H9 (cell line): ENCODE measurements at regions not wholly inside any gene's neighbourhood (a gene's known extent, or its start where the extent isn't known, plus 50 kb on each side); places are given as distances from the start of the nearest gene placed in this dataset.

Source experiments
- DNase-seq: peaks from one replicate; pipeline ENCODE4 v3.0.0-alpha.2; 2017
- H2AFZ ChIP-seq: one replicate; pipeline ENCODE4 v1.6.1; 2013; ENCODE audit warnings: mild to moderate bottlenecking, low read length, control low read depth, moderate library complexity
- H2AK5ac ChIP-seq: 2 replicates; pipeline ENCODE4 v1.6.1; 2013; ENCODE audit warnings: low read length, control low read depth, mixed read lengths; ENCODE audit not compliant: insufficient read length
- H2BK120ac ChIP-seq: one replicate; pipeline ENCODE4 v1.6.1; 2013; ENCODE audit warnings: low read depth, mild to moderate bottlenecking, low read length, control low read depth, inconsistent platforms; ENCODE audit not compliant: poor library complexity, severe bottlenecking
- H2BK12ac ChIP-seq: 2 replicates; pipeline ENCODE4 v1.6.1; 2013; ENCODE audit warnings: low read length, control low read depth, mixed read lengths, low read depth; ENCODE audit not compliant: insufficient read length
- H2BK15ac ChIP-seq: 2 replicates; pipeline ENCODE4 v1.6.1; 2013; ENCODE audit warnings: low read depth, low read length, control low read depth
- H2BK20ac ChIP-seq: one replicate; pipeline ENCODE4 v1.6.1; 2013; ENCODE audit warnings: low read depth, mild to moderate bottlenecking, low read length, control low read depth, inconsistent platforms; ENCODE audit not compliant: poor library complexity, severe bottlenecking
- H2BK5ac ChIP-seq: 2 replicates; pipeline ENCODE4 v1.6.1; 2013; ENCODE audit warnings: low read length, control low read depth, mixed read lengths; ENCODE audit not compliant: insufficient read length
- H3K14ac ChIP-seq: 2 replicates; pipeline ENCODE4 v1.6.1; 2013; ENCODE audit warnings: low read length, control low read depth; ENCODE audit not compliant: insufficient read depth
- H3K18ac ChIP-seq: 2 replicates; pipeline ENCODE4 v1.6.1; 2013; ENCODE audit warnings: low read depth, mild to moderate bottlenecking, mixed read lengths, low read length, control low read depth; ENCODE audit not compliant: insufficient read length
- H3K23ac ChIP-seq: 2 replicates; pipeline ENCODE4 v1.6.1; 2013; ENCODE audit warnings: low read length, control low read depth, mixed read lengths, low read depth; ENCODE audit not compliant: insufficient read length
- H3K23me2 ChIP-seq: 2 replicates; pipeline ENCODE4 v1.6.1; 2013; ENCODE audit warnings: low read depth, mild to moderate bottlenecking, mixed read lengths, low read length, control low read depth; ENCODE audit not compliant: insufficient read length, poor library complexity, severe bottlenecking
- H3K27ac ChIP-seq: 2 replicates; pipeline ENCODE4 v1.5.1; 2013; ENCODE audit warnings: low read length, control low read depth, mixed read lengths, low read depth; ENCODE audit not compliant: insufficient read length
- H3K27me3 ChIP-seq: 2 replicates; pipeline ENCODE4 v1.6.1; 2013; ENCODE audit warnings: low read length, control low read depth, inconsistent platforms; ENCODE audit not compliant: insufficient read depth
- H3K4ac ChIP-seq: 2 replicates; pipeline ENCODE4 v1.6.1; 2013; ENCODE audit warnings: low read depth, mild to moderate bottlenecking, control low read depth, inconsistent platforms, low read length, moderate library complexity
- H3K4me1 ChIP-seq: 2 replicates; pipeline ENCODE4 v1.6.1; 2013; ENCODE audit warnings: low read length, control low read depth, inconsistent platforms; ENCODE audit not compliant: insufficient read depth
- H3K4me2 ChIP-seq: 2 replicates; pipeline ENCODE4 v1.6.1; 2013; ENCODE audit warnings: low read length, control low read depth, mixed read lengths; ENCODE audit not compliant: insufficient read length, insufficient read depth
- H3K56ac ChIP-seq: 2 replicates; pipeline ENCODE4 v1.6.1; 2013; ENCODE audit warnings: low read depth, mild to moderate bottlenecking, mixed read lengths, low read length, control low read depth; ENCODE audit not compliant: insufficient read length
- H3K79me1 ChIP-seq: 2 replicates; pipeline ENCODE4 v1.6.1; 2013; ENCODE audit warnings: low read depth, mild to moderate bottlenecking, moderate library complexity, low read length, control low read depth, inconsistent platforms; ENCODE audit not compliant: insufficient read depth, poor library complexity, severe bottlenecking
- H3K79me2 ChIP-seq: 2 replicates; pipeline ENCODE4 v1.6.1; 2013; ENCODE audit warnings: low read length, control low read depth, inconsistent platforms; ENCODE audit not compliant: insufficient read depth
- H3K9ac ChIP-seq: 2 replicates; pipeline ENCODE4 v1.6.1; 2013; ENCODE audit warnings: low read length, control low read depth, mixed read lengths; ENCODE audit not compliant: insufficient read length; ENCODE audit errors: extremely low read depth
- H3K9me3 ChIP-seq: one replicate; pipeline ENCODE4 v1.6.1; 2013; ENCODE audit warnings: low read depth, low read length, inconsistent platforms; ENCODE audit not compliant: control insufficient read depth
- H3T11ph ChIP-seq: one replicate; pipeline ENCODE4 v1.6.1; 2013; ENCODE audit warnings: mild to moderate bottlenecking, low read length, control low read depth, inconsistent platforms
- H4K20me1 ChIP-seq: one replicate; pipeline ENCODE4 v1.6.1; 2013; ENCODE audit not compliant: control insufficient read depth, insufficient read length, insufficient read depth
- H4K5ac ChIP-seq: 2 replicates; pipeline ENCODE4 v1.6.1; 2013; ENCODE audit warnings: low read depth, mild to moderate bottlenecking, mixed read lengths, low read length, control low read depth; ENCODE audit not compliant: insufficient read length
- H4K8ac ChIP-seq: replicated peaks from 2 replicates; pipeline ENCODE4 v1.6.1; 2013; ENCODE audit warnings: low read length, control low read depth, mixed read lengths, low read depth; ENCODE audit not compliant: insufficient read length
- H4K91ac ChIP-seq: 2 replicates; pipeline ENCODE4 v1.6.1; 2013; ENCODE audit warnings: low read depth, mild to moderate bottlenecking, moderate library complexity, mixed read lengths, low read length, control low read depth; ENCODE audit not compliant: insufficient read length
- H3K27ac Mint-ChIP-seq, 3 experiments: 2 replicates in 2 of 3; 3 replicates in 1 of 3; pipeline ENCODE4 v1.8.0; 2020 to 2021; ENCODE audit warnings: mixed read lengths in 3 of 3, mild to moderate bottlenecking in 1 of 3, moderate library complexity in 1 of 3
- H3K27me3 Mint-ChIP-seq: 2 replicates; pipeline ENCODE4 v1.8.0; 2021; ENCODE audit warnings: low read depth, mild to moderate bottlenecking, moderate library complexity, mixed read lengths
- H3K36me3 Mint-ChIP-seq, 3 experiments: 2 replicates in 2 of 3; 3 replicates in 1 of 3; pipeline ENCODE4 v1.8.0; 2020 to 2021; ENCODE audit warnings: low read depth in 3 of 3, mixed read lengths in 3 of 3; ENCODE audit not compliant: insufficient read depth in 1 of 3
- H3K4me1 Mint-ChIP-seq, 2 experiments: 2 replicates each; pipeline ENCODE4 v1.8.0; 2020; ENCODE audit warnings: mixed read lengths in 2 of 2
- H3K4me3 Mint-ChIP-seq, 2 experiments: 2 replicates in 1 of 2; 3 replicates in 1 of 2; pipeline ENCODE4 v1.8.0; 2020 to 2021; ENCODE audit warnings: mild to moderate bottlenecking in 2 of 2, mixed read lengths in 2 of 2, moderate library complexity in 1 of 2
- H3K9me3 Mint-ChIP-seq, 2 experiments: 2 replicates in 1 of 2; 3 replicates in 1 of 2; pipeline ENCODE4 v1.8.0; 2020; ENCODE audit warnings: mild to moderate bottlenecking in 2 of 2, mixed read lengths in 2 of 2, moderate library complexity in 1 of 2
- WGBS: extraction: QIAGEN DNeasy Blood & Tissue Kit; methylation state at CpG from one replicate; pipeline ENCODE4 v1.1.7; 2013; ENCODE audit warnings: missing lambda C conversion rate, low lambda C conversion rate, mixed read lengths; ENCODE audit not compliant: insufficient read length; ENCODE audit errors: extremely low coverage; 5-methylcytosine and 5-hydroxymethylcytosine counted together
- TF ChIP-seq, protein P1 (sequence below): fragments of 200-600 bp; sonication (generic); conservative IDR thresholded peaks from 3 replicates; pipeline ENCODE4 v1.8.0; 2021; ENCODE audit warnings: antibody characterized with exemption, mild to moderate bottlenecking

DNA sequence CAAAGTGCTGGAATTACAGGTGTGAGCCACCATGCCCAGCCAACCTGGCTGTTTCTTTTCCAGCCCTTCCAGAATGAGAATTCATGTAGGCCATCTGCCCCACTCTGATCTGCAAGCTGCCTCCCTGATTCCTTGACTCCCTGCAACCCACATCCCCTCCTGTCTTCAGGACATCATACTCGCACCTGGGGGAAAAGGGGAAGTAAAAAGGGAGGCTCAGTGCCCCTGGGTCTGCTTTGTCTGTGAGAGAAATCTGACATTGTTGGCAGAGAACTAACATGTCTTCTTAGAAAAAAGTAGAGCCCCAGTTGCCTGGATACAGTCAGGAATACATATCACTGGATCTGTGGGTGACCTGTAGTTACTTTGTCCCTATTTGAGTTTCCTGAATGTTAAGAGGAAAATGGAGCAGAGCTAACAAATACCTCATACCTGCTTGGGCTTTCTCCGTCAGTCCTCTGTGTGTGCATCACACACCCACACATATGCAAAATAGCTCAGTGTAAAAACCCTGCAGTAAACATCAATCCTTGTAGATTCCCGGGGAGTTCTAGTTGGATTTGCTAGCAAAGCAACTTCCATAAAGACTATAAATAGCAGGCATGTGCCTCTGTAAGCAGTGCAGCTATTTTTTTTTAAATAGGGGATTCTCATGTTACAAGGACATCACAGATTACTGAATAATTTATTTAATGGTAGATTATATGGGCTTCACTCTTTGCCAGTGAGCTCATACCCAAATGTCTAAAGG lies 62.9 kb downstream of the TEX35 start:
- H3K79me2 ChIP-seq = no peaks in the 10 kb centered on the region
- H2BK12ac ChIP-seq = no peak overlapping the region
- no peaks in the 10 kb centered on the region for H4K20me1 ChIP-seq
- H3K9ac ChIP-seq = no peak overlapping the region
- H3K4me1 Mint-ChIP-seq = peaks cover 40 to 51% of the 10 kb centered on the region in 2 experiments
- no peak overlapping the region for H4K8ac ChIP-seq
- H3K18ac ChIP-seq = peak overlapping the region; percentile 1
- peak overlapping the region in 1 of 2 experiments; percentile 65; a peak in 3 of 5 replicates for H3K4me3 Mint-ChIP-seq
- no peaks in the 10 kb centered on the region for H3K27me3 ChIP-seq
- no peak overlapping the region for H2BK120ac ChIP-seq
- H2BK15ac ChIP-seq = no peak overlapping the region
- H3K27ac ChIP-seq = peak overlapping the region; percentile 59
- H3K23me2 ChIP-seq = no peaks in the 10 kb centered on the region
- DNase-seq = no peak
- H4K91ac ChIP-seq = no peak overlapping the region
- peak overlapping the region; percentile 52; the same call in 1 of the 2 replicates for H3K14ac ChIP-seq
- TF ChIP-seq, protein P1, sequence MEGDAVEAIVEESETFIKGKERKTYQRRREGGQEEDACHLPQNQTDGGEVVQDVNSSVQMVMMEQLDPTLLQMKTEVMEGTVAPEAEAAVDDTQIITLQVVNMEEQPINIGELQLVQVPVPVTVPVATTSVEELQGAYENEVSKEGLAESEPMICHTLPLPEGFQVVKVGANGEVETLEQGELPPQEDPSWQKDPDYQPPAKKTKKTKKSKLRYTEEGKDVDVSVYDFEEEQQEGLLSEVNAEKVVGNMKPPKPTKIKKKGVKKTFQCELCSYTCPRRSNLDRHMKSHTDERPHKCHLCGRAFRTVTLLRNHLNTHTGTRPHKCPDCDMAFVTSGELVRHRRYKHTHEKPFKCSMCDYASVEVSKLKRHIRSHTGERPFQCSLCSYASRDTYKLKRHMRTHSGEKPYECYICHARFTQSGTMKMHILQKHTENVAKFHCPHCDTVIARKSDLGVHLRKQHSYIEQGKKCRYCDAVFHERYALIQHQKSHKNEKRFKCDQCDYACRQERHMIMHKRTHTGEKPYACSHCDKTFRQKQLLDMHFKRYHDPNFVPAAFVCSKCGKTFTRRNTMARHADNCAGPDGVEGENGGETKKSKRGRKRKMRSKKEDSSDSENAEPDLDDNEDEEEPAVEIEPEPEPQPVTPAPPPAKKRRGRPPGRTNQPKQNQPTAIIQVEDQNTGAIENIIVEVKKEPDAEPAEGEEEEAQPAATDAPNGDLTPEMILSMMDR = no peak
- H3K4ac ChIP-seq = no peak overlapping the region
- H3K27ac Mint-ChIP-seq = peak overlapping the region; percentile 92 to 99 (median 99)
- peak overlapping the region; percentile 27 for H3K4me2 ChIP-seq
- no peak overlapping the region for H2AK5ac ChIP-seq
- no peak overlapping the region for H3K56ac ChIP-seq
- H2BK5ac ChIP-seq = no peak overlapping the region
- no peak overlapping the region for H4K5ac ChIP-seq
- no peaks in the 10 kb centered on the region for H3K9me3 ChIP-seq
- no peaks in the 10 kb centered on the region for H3K9me3 Mint-ChIP-seq
- WGBS = no CpG with 5 or more reads among the region's 3 CpGs
- no peaks in the 10 kb centered on the region for H3K36me3 Mint-ChIP-seq
- H3K23ac ChIP-seq = no peak overlapping the region
- H3K4me1 ChIP-seq = peaks cover under 1% of the 10 kb centered on the region; the same call in 1 of the 2 replicates
- H3K79me1 ChIP-seq = no peaks in the 10 kb centered on the region
- 0 out of 2 replicates have a peak, but pooled peaks cover 1% of the 10 kb centered on the region for H3K27me3 Mint-ChIP-seq
- H3T11ph ChIP-seq = no peak overlapping the region
- no peak overlapping the region for H2AFZ ChIP-seq
- no peak overlapping the region for H2BK20ac ChIP-seq
